HepG2 (cell line): ENCODE measurements at regions not wholly inside any gene's neighbourhood (a gene's known extent, or its start where the extent isn't known, plus 50 kb on each side); places are given as distances from the start of the nearest gene placed in this dataset.

ENCODE experiments used
- ATRX ChIP-seq: sonication (generic); formaldehyde crosslinking; IDR thresholded peaks from 2 replicates; pipeline ENCODE4 v1.4.0; 2020; ENCODE audit warnings: missing genetic modification reagents, borderline replicate concordance
- CHD2 ChIP-seq: IDR thresholded peaks from 2 replicates; pipeline ENCODE4 v1.6.1; 2011; ENCODE audit warnings: low read depth, low read length, improper control_type of control experiment
- GATAD1 ChIP-seq: IDR thresholded peaks from 2 replicates; pipeline ENCODE4 v1.6.1; 2016; ENCODE audit warnings: missing genetic modification reagents, missing compliant biosample characterization
- HDAC6 ChIP-seq: fragments of 200-600 bp; sonication (generic); IDR thresholded peaks from 2 replicates; pipeline ENCODE4 v1.7.0; 2017; ENCODE audit warnings: mild to moderate bottlenecking, antibody characterized with exemption, low read length, low read depth
- KLF16 ChIP-seq, 2 experiments: sonication (generic) in 1 of 2; formaldehyde crosslinking in 1 of 2; IDR thresholded peaks; 2 replicates each; pipeline versions ENCODE4 v1.6.1 to v1.8.0; 2016 to 2023; ENCODE audit warnings: missing genetic modification reagents in 2 of 2, missing compliant biosample characterization in 1 of 2
- NFE2L1 ChIP-seq: sonication (generic); formaldehyde crosslinking; IDR thresholded peaks from 2 replicates; pipeline ENCODE4 v1.4.0; 2020; ENCODE audit warnings: missing genetic modification reagents, mild to moderate bottlenecking, borderline replicate concordance
- RBAK ChIP-seq: sonication (generic); formaldehyde crosslinking; IDR thresholded peaks from 2 replicates; pipeline ENCODE4 v1.5.1; 2020; ENCODE audit warnings: mild to moderate bottlenecking, missing genetic modification reagents
- RBFOX2 ChIP-seq: fragments of 200-400 bp; formaldehyde crosslinking; IDR thresholded peaks from 2 replicates; pipeline ENCODE4 v1.6.1; 2017; ENCODE audit warnings: low read depth, mild to moderate bottlenecking, low read length
- SRSF9 ChIP-seq: fragments of 200-400 bp; formaldehyde crosslinking; IDR thresholded peaks from 2 replicates; pipeline ENCODE4 v1.6.1; 2018; ENCODE audit warnings: borderline replicate concordance, mild to moderate bottlenecking, low read depth, low read length; ENCODE audit not compliant: insufficient read depth, poor library complexity, severe bottlenecking
- TERF1 ChIP-seq: sonication (generic); formaldehyde crosslinking; IDR thresholded peaks from 2 replicates; pipeline ENCODE4 v1.8.0; 2022; ENCODE audit warnings: mild to moderate bottlenecking, missing genetic modification reagents, moderate library complexity
- TGIF2 ChIP-seq: IDR thresholded peaks from 2 replicates; pipeline ENCODE4 v1.6.1; 2016; ENCODE audit warnings: control low read depth, missing compliant biosample characterization
- YEATS4 ChIP-seq: sonication (generic); formaldehyde crosslinking; IDR thresholded peaks from 2 replicates; pipeline ENCODE4 v1.4.0; 2020; ENCODE audit warnings: missing genetic modification reagents, borderline replicate concordance
- ZBTB46 ChIP-seq: sonication (generic); formaldehyde crosslinking; IDR thresholded peaks from 2 replicates; pipeline ENCODE4 v1.4.0; 2020; ENCODE audit warnings: mild to moderate bottlenecking, missing genetic modification reagents, borderline replicate concordance
- ZIK1 ChIP-seq: sonication (generic); formaldehyde crosslinking; IDR thresholded peaks from 2 replicates; pipeline ENCODE4 v1.5.0; 2020; ENCODE audit warnings: mild to moderate bottlenecking, low read depth, missing genetic modification reagents, borderline replicate concordance
- ZNF17 ChIP-seq: sonication (generic); formaldehyde crosslinking; IDR thresholded peaks from 2 replicates; pipeline ENCODE4 v1.5.0; 2020; ENCODE audit warnings: mild to moderate bottlenecking, missing genetic modification reagents
- ZNF337 ChIP-seq: sonication (generic); formaldehyde crosslinking; IDR thresholded peaks from 2 replicates; pipeline ENCODE4 v1.5.1; 2020; ENCODE audit warnings: missing genetic modification reagents, low read depth, mild to moderate bottlenecking, borderline replicate concordance
- ZNF343 ChIP-seq: sonication (generic); formaldehyde crosslinking; IDR thresholded peaks from 2 replicates; pipeline ENCODE4 v1.4.0; 2020; ENCODE audit warnings: mild to moderate bottlenecking, missing genetic modification reagents
- ZNF441 ChIP-seq: sonication (generic); formaldehyde crosslinking; IDR thresholded peaks from 2 replicates; pipeline ENCODE4 v1.7.0; 2021; ENCODE audit warnings: missing genetic modification reagents, borderline replicate concordance
- ZNF660 ChIP-seq: sonication (generic); formaldehyde crosslinking; IDR thresholded peaks from 2 replicates; pipeline ENCODE4 v1.5.1; 2020; ENCODE audit warnings: mild to moderate bottlenecking, low read depth, missing genetic modification reagents, borderline replicate concordance
- ZSCAN12 ChIP-seq: sonication (generic); formaldehyde crosslinking; IDR thresholded peaks from 2 replicates; pipeline ENCODE4 v1.9.0; 2021; ENCODE audit warnings: mild to moderate bottlenecking, missing genetic modification reagents
- TF ChIP-seq, protein P1 (sequence below): sonication (generic); formaldehyde crosslinking; IDR thresholded peaks from 2 replicates; pipeline ENCODE4 v1.8.0; 2022; ENCODE audit warnings: missing genetic modification reagents, mild to moderate bottlenecking, inconsistent platforms, borderline replicate concordance
- TF ChIP-seq, protein P2 (sequence below): sonication (generic); formaldehyde crosslinking; IDR thresholded peaks from 2 replicates; pipeline ENCODE4 v1.4.0; 2020; ENCODE audit warnings: missing genetic modification reagents, mild to moderate bottlenecking, borderline replicate concordance

GRCh38 chr2:161063157-161063945, 96.9 kb upstream of the TANK start (continued):
- TF ChIP-seq, protein P1, sequence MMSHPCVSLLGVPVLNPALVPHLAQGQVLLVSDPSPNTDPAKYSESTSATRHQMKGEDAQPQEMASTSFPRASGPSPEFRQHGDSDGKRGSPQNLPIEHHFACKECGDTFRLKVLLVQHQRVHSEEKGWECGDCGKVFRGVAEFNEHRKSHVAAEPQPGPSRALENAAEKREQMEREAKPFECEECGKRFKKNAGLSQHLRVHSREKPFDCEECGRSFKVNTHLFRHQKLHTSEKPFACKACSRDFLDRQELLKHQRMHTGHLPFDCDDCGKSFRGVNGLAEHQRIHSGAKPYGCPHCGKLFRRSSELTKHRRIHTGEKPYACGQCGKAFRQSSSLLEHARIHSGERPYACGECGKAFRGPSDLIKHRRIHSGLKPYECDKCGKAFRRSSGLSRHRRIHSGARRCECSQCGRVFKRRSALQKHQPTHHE (CRISPR knock-in tag), result no peak
- TF ChIP-seq, protein P2, sequence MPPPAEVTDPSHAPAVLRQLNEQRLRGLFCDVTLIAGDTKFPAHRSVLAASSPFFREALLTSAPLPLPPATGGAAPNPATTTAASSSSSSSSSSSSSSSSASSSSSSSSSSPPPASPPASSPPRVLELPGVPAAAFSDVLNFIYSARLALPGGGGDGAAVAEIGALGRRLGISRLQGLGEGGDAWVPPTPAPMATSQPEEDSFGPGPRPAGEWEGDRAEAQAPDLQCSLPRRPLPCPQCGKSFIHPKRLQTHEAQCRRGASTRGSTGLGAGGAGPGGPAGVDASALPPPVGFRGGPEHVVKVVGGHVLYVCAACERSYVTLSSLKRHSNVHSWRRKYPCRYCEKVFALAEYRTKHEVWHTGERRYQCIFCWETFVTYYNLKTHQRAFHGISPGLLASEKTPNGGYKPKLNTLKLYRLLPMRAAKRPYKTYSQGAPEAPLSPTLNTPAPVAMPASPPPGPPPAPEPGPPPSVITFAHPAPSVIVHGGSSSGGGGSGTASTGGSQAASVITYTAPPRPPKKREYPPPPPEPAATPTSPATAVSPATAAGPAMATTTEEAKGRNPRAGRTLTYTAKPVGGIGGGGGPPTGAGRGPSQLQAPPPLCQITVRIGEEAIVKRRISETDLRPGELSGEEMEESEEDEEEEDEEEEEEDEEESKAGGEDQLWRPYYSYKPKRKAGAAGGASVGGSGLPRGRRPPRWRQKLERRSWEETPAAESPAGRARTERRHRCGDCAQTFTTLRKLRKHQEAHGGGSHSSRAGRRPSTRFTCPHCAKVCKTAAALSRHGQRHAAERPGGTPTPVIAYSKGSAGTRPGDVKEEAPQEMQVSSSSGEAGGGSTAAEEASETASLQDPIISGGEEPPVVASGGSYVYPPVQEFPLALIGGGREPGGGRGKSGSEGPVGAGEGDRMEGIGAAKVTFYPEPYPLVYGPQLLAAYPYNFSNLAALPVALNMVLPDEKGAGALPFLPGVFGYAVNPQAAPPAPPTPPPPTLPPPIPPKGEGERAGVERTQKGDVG, result no peak
- TF ChIP-seq ZIK1, result no peak
- TF ChIP-seq TGIF2 (CRISPR knock-in tag), result no peak
- no peak for TF ChIP-seq ZBTB46
- no peak for TF ChIP-seq ZNF337
- no peak for TF ChIP-seq RBFOX2
- TF ChIP-seq TERF1 (CRISPR knock-in tag), result no peak
- 0 out of 4 replicates have a peak, but pooled peaks of 1 of the 2 experiments have one; percentile 31 for TF ChIP-seq KLF16 (CRISPR knock-in tag; IDR thresholded peaks at IDR 0.05)
- TF ChIP-seq ATRX, result no peak
- TF ChIP-seq ZNF660 (CRISPR knock-in tag), result no peak
- no peak for TF ChIP-seq CHD2
- no peak for TF ChIP-seq ZNF441 (CRISPR knock-in tag)
- no peak for TF ChIP-seq YEATS4 (CRISPR knock-in tag)
- TF ChIP-seq NFE2L1 (CRISPR knock-in tag), result no peak
- TF ChIP-seq HDAC6, result no peak
- TF ChIP-seq GATAD1, result no peak
- no peak for TF ChIP-seq ZNF17
- no peak for TF ChIP-seq ZNF343
- TF ChIP-seq RBAK, result no peak
- TF ChIP-seq SRSF9, result no peak
- TF ChIP-seq ZSCAN12 (CRISPR knock-in tag), result no peak
